Activated CD4-positive, alpha-beta T cell treated with anti-CD3 and anti-CD28 coated beads, Interleukin-2, amount 50 U/mL, for 48 hours (primary cell): ENCODE measurements at regions not wholly inside any gene's neighbourhood (a gene's known extent, or its start where the extent isn't known, plus 50 kb on each side); places are given as distances from the start of the nearest gene placed in this dataset.

Experiments used
- DNase-seq, 2 experiments: peaks; one replicate each; pipeline ENCODE4 v3.0.0-alpha.2; 2020

GRCh38 chr9:18075253-18075952 lies 398.6 kb upstream of the ADAMTSL1 start:
- DNase-seq = no peak

GRCh38 chr9:18077941-18078678 lies 395.8 kb upstream of the ADAMTSL1 start:
- no peak for DNase-seq

- DNase-seq = no peak
Measured at GRCh38 chr9:18092138-18092537, 381.8 kb upstream of the ADAMTSL1 start.

GRCh38 chr9:18106006-18106560 lies 367.9 kb upstream of the ADAMTSL1 start:
- DNase-seq = no peak

GRCh38 chr9:18109675-18110074 lies 364.3 kb upstream of the ADAMTSL1 start:
- no peak for DNase-seq

GRCh38 chr9:18111146-18111545 lies 362.8 kb upstream of the ADAMTSL1 start:
- DNase-seq = no peak

- DNase-seq = no peak
Measured at GRCh38 chr9:18114559-18115475, 359.1 kb upstream of the ADAMTSL1 start.

GRCh38 chr9:18118268-18118667 lies 355.7 kb upstream of the ADAMTSL1 start:
- DNase-seq = no peak

GRCh38 chr9:18122171-18122570 lies 351.8 kb upstream of the ADAMTSL1 start:
- DNase-seq = no peak

GRCh38 chr9:18124760-18125159 lies 349.2 kb upstream of the ADAMTSL1 start:
- no peak for DNase-seq

GRCh38 chr9:18126831-18127498 lies 347.0 kb upstream of the ADAMTSL1 start:
- DNase-seq = no peak

GRCh38 chr9:18127499-18127875 lies 346.5 kb upstream of the ADAMTSL1 start:
- DNase-seq = no peak

GRCh38 chr9:18129809-18130334 lies 344.1 kb upstream of the ADAMTSL1 start:
- no peak for DNase-seq

GRCh38 chr9:18136354-18136994 lies 337.5 kb upstream of the ADAMTSL1 start:
- DNase-seq = no peak

- DNase-seq = no peak
Measured at GRCh38 chr9:18137815-18138214, 336.1 kb upstream of the ADAMTSL1 start.

- no peak for DNase-seq
Measured at GRCh38 chr9:18138656-18139055, 335.3 kb upstream of the ADAMTSL1 start.

GRCh38 chr9:18141681-18142080 lies 332.3 kb upstream of the ADAMTSL1 start:
- no peak for DNase-seq

- DNase-seq = no peak
Measured at GRCh38 chr9:18143073-18143745, 330.7 kb upstream of the ADAMTSL1 start.

- DNase-seq = no peak
Measured at GRCh38 chr9:18146329-18146728, 327.6 kb upstream of the ADAMTSL1 start.

GRCh38 chr9:18149471-18150011 lies 324.4 kb upstream of the ADAMTSL1 start:
- no peak for DNase-seq

- no peak for DNase-seq
Measured at GRCh38 chr9:18154661-18155060, 319.3 kb upstream of the ADAMTSL1 start.
